Renal cortical epithelial cell (primary cell): ENCODE measurements at regions not wholly inside any gene's neighbourhood (a gene's known extent, or its start where the extent isn't known, plus 50 kb on each side); places are given as distances from the start of the nearest gene placed in this dataset.

ENCODE experiments used
- DNase-seq: peaks from one replicate; pipeline ENCODE4 v3.0.0-alpha.2; 2011; ENCODE audit warnings: low read depth

GRCh38 chr5:36355516-36355915 lies 53.8 kb upstream of the RANBP3L start:
- no peak for DNase-seq

GRCh38 chr5:36356915-36357314 lies 55.2 kb upstream of the RANBP3L start:
- no peak for DNase-seq

- DNase-seq, result no peak
Observed at GRCh38 chr5:36357391-36357975, 55.8 kb upstream of the RANBP3L start.

- no peak for DNase-seq
Observed at GRCh38 chr5:36359267-36359666, 57.6 kb upstream of the RANBP3L start.

DNA sequence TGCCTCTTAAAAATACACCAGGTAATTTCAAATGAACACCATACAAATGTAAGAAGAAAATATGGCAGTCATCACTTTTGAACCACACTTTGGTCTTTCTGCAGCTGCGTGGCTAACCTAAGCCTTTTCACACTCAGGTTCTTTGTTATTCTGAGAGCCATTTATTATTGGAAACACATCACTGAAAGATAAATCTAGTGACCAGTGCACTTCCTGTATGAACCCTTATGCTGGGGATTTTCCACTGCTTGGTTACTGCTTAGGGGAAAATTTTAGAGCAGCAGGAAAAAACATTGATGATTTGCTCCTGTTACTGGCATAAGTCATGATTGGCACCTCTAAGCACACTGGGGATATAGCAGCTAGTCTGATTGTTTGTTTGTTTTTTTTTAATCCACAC lies 58.6 kb upstream of the RANBP3L start:
- DNase-seq, result no peak

DNA sequence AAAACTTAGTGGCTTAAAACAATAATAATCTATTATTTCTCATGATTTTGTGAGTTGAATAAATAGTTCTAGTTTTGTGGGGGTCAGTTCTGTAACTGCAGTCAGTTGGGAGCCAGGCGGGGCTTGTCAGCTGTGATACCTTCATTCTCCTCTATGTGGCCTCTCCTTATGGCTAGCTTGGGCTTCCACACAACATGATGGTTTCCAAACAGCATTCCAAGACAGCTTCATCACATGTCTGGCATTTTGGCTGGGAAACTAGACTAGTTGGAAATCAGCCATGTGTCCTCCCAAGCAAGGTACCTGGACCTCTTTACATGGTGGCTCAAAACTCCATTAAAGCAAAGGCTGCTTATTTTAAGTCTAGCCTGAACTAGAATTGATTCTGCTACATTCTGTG lies 61.4 kb upstream of the RANBP3L start:
- peak; percentile 70 for DNase-seq

DNA sequence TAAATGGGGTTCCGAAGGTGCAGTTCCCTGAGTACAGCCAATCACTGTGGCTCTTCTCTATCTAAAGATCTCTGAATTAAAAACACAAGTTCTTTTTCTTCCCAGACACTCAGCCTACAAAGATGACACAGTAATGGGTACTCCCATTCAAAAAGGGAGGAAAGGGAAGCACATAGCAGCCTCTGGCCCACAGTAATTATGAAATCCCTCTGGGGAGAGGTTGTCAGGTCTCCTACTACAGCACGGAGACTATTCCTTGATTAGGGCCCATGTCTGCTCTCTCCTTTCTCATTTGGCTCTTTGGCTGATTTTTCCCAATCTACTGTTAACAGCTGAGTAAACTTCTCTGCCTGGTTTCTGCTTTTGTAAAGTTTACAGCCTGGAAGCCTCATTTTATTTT lies 62.0 kb upstream of the RANBP3L start:
- DNase-seq, result no peak

DNA sequence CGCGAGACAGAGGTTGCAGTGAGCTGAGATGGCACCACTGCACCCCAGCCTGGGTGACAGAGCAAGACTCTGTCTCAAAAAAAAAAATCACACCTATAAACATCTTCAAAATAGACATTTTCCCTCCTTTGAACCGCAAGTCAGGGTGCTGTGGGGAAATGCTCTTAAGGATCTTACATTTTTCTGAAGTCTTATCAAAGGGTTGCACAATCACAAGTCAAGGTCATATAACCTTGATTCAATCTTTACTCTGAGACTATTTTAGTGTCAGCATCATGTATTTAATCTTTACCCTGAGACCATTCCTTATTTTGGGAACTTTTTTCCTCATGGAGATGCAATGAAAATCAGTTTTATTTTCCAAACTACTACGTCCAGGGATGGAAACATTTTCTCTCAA lies 62.8 kb upstream of the RANBP3L start:
- DNase-seq, result no peak

DNA sequence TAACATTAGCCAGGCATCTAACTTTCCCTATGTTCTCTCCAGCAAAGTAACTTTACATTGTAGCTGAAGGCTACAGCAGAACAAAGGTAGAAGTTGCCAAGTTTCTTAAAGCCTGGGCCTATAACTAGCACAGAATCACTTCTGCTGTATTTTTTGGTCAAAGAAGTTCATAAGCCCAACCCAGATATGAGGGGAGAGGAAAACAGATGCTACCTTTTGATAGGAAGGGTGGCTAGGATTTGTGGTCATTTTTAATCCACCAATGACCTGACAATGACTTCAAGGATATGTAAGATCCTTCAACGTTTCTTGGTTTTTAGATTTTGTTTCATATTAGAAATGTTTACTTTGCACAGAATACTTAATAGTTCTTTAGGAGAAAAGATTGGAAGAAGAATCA lies 64.2 kb upstream of the RANBP3L start:
- DNase-seq, result no peak

- peak; percentile 50 for DNase-seq
Observed at GRCh38 chr5:36366883-36367282, 65.2 kb upstream of the RANBP3L start.

DNA sequence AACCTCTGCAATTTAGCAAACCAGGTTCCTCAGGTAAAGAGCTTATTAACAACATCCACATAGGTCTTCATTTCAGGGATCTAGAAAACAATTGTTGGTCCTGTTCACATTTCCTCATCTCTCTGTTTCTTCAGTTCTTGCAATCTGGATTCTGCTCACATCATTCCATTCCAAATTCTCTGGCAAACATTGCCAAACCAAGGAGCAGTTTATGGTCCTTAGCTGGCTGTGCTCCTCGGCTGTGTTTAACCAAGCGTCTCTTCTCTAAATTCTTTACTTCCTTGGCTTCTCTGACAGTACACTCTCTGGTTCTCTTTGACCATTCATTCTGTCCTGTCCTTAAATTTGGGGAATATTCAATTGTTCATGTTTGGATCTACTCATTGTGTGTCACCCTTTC lies 65.8 kb upstream of the RANBP3L start:
- DNase-seq, result peak; percentile 85

GRCh38 chr5:36369219-36369690 lies 67.6 kb upstream of the RANBP3L start:
- peak; percentile 51 for DNase-seq

DNA sequence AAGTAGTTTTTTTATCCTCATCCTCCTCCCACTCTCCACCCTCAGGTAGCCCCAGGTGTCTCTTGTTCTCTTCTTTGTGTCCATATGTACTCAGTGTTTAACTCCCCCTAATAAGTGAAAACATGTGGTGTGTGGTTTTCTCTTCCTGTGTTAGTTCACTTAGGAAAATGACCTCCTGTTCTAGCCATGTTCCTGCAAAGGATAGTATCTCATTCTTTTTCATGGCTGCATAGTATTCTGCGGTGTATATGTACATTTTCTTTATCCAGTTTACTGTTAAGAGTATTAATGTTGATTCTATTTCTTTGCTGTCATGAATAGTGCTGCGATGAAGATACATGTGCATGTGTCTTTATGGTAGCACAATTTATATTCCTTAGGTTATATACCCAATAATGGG lies 68.4 kb upstream of the RANBP3L start:
- DNase-seq, result no peak

- no peak for DNase-seq
Observed at GRCh38 chr5:36371366-36371765, 69.7 kb upstream of the RANBP3L start.

DNA sequence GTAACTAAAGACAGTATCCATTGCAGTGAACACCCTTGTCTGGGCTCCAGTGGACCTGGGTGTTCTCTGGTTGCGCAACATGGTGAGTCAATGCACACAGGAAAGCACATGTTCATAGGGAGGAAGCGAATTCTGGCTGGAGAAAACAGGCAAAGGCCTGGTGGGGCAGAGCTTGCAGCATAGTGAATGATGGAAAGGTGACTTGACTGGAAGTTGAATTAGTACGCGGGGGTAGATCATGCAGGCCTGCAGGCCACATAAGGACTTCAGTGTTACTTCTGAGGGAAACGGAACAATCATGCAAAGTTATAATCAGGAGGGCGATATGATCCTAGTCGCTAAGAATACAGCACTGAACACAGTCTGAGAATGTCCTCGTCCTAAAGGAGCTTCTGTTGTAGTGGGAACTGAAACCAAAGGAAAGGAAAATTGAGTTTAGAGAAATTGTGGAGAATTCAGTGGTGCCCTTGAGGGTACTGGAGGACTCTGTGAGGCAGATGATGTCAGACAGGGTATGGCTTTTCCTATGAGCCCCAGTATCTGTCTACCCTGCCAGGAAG lies 71.9 kb upstream of the RANBP3L start:
- DNase-seq, result peak; percentile 87

GRCh38 chr5:36374266-36374862 lies 72.7 kb upstream of the RANBP3L start:
- DNase-seq, result peak; percentile 65

DNA sequence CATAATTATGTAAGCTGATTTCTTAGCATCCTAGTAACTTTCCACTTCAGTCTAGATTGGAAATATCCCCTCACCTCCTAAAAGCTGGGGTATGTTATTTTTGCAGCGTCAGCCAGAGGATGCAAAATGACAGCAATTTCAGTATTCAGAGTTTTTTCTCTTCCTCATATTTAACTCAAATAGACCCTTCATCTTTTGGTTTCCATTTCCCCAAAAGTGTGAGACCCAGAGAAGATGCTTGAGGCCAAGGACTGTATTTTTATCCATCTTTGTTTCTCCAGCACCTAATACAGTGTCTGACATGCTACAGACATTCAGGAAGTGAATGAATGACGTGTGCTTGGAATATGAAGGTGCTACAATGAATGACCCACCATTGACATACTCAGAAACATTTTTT lies 75.5 kb upstream of the RANBP3L start:
- DNase-seq, result no peak

GRCh38 chr5:36378551-36378950 lies 76.8 kb upstream of the RANBP3L start:
- DNase-seq, result no peak

DNA sequence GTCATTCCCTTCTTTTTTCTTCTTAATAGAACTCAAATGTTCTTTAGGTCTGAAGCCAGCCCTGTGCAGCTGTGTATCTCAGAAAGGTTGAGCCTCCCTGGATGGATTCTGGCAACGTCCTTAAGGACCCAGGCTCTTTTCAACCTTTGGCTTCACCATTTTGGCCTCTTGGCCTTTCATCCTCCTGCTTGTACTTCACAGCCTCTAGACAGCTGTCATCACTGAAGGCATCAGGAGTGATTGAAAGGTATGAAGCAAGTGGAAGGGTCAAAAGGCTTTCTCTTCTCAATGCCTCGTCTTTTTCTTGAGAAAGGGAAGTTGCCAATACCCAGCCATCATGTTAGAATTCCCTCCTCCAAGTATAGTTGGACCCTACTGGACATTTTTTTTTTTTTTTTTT lies 81.2 kb upstream of the RANBP3L start:
- DNase-seq, result no peak

- DNase-seq, result no peak
Observed at GRCh38 chr5:36383942-36384341, 82.2 kb upstream of the RANBP3L start.

DNA sequence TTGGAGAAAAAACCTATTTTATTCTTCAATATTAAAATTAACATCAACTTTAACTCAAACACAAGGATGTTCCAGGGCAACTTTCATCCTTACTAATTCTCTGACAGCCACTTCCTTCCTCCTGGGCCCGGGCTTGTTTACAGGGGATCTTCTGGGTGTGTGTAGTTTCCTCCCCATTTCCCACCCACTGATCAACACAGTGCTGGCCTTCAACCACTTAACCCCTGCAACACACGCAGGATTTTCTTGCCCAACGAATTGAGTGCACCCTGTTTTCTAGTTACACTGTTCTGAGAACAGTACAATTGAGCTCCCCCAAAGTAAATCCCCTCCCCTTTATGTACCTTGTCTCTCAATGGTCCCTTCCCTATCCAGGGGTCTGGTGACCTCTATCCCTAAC lies 83.1 kb upstream of the RANBP3L start:
- DNase-seq, result no peak

DNA sequence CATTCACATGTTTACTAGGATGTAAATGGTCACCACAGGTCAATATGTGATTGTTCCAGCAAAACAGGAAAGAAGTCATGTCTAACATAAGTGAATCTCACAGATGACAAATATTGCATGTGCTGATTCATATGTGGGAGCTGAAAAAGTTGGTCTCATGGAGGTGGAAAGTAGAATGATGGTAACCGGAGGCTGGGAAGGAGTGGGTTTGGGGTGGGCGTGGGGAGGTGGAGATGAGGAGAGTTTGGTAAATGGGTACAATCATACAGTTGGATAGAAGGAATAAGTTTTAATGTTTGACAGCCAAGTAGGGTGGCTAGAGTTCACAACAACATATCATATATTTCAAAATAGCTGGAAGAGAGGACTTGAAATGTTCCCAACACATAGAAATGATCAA lies 83.8 kb upstream of the RANBP3L start:
- no peak for DNase-seq

DNA sequence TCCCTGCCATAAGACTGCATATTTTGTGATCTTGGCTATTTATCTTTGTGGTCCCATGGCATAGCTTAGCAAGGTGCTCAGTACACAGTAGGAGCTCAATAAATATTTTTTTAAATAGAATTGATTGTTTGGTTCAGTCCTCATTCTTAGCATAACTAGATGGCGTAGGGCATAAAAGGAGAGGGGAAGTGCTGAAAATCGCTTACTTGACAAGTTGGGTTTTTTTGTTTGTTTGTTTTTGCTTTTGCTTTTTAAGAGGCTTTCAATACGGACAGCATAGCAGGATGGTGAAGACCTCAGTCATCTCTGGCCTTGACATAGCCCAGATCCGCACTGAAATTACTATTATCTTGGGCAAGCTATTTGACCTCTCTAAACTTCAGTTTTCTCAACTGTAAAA lies 86.6 kb upstream of the RANBP3L start:
- DNase-seq, result no peak

DNA sequence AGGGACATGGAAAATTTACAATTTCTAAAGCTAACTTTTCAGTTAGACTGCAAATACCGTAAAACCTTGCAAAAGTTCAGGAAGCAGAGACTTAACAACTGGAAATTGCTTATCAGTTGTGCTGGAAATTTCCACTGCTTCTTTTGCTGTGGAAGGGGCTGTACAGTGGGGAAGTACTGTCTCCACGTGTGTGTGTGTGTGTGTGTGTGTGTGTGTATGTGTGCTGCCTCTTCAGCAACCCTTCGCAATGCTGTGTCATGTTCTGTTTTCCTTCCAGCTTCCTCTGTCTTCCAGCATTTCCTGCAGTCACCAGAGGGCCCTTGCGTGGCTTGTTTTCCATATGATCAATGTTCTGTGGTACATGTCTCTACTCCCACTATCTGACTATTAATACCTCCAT lies 87.5 kb upstream of the RANBP3L start:
- no peak for DNase-seq
